HG03342 (cell line): ENCODE measurements at regions not wholly inside any gene's neighbourhood (a gene's known extent, or its start where the extent isn't known, plus 50 kb on each side); places are given as distances from the start of the nearest gene placed in this dataset.

Experiments used
- ATAC-seq: cut with Tn5 transposase; IDR thresholded peaks from one replicate; pipeline ENCODE4 v1.9.1; 2021; ENCODE audit warnings: mild to moderate bottlenecking, moderate library complexity; ENCODE audit not compliant: unreplicated experiment

DNA sequence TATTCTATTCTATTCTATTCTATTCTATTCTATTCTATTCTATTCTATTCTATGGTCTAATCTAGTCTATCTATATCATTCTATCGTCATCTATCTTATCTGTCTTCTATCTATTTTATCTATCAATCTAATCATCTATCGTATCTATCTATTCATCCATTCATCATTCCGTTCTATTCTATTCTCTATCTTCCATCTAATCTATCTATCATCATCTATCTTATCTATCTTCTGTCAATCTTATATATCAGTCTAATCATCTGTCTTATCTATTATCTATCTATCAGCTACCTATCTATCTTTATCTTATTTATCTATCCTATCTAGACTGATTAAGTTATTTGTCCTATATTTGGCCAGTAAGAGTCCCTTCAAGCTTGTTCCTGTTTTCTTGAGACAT, 831.5 kb upstream of the TMEM132C start:
- no peak for ATAC-seq

DNA sequence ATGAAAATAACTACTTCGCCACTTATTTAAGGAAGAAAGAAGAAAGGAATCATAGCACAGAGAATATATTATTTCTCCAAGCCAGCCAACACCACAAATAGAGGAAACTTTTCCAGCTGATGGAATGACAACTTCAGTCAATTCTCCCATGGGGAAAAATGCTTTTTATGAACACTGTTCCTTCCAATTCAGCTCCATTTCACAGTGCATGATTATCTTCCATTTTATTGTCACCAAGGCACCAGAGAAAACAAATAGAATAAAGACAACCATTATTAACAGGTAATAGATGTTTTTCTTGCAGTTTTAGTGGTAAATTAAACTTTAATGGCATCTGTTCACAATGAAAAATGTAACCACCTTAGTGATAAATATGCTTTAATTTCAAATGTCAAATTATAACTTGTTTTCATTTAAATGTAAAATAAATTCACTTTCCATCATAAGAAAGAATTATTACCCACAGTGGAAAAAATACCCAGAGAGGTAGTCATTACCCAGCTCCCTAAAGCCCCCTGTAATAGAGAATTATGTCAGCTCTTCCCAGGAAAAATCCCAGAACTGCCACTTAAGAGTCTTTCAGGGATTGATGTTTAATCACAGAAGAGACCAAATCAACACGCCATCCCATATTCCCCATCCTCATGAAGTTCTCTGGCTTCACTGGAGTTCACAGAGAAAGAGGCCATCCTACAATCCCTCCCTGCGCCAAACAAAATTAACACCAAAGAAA, 828.3 kb upstream of the TMEM132C start:
- no peak for ATAC-seq

DNA sequence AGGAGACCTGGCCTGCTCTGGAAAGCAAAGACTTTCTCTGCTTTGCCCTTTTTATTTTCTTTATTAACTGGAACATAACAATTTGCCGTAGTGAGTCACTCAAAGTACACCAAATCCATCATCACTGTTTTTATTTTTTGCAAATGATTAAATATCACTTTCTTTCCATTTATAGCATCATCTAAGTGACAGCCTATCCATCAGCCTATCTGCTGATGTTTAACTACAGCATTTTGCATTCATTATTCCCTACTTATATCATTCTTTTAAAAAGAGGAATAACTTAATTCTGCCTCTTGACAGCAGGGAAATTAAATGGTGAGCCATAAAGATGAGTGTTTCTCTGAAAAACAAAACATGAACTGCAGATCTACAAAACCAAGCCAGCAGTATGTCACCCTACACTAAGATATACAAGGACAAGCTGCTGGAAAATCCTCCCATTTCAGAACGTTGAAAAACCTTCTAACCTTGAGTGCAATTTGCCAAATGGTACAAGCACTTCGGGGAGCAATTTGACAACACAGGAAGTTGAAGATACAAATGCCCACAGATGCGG, 821.3 kb upstream of the TMEM132C start:
- no peak for ATAC-seq

DNA sequence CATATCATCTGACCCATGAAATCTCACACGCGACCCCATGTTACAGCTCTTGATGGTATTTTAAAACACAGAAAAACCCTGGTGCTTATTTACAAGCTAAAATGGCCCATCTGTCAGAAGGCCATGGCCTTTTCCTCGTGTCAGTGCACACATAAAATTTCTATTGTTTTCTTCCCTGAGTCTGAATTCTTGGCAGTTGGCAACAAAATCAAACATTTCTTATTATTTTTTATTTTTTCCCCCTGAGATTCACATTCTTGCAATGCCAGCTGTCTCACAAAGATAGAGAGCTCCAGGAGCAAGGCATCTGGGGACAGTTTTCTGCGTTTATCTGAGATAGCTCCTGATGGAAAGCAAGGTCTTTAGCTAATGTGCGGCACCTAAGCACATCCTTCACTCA, 818.1 kb upstream of the TMEM132C start:
- no peak for ATAC-seq

DNA sequence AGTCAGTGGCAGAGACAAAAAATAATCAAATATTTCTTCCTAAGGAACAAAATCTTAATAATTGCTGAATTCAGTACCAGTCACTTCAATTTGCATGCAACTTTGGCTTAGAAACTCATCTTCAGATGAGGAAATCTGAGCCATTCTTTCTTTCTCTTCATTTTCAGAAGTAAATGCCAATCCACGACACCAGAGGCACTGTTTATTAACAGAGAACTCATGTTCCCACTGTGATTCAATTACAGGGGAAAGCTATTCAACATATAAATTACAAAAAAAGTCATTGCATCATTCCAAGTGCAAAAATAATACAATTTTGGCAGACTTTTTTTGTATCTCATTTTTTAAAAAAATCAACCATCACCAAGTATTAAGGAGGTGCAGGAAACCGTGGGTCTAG, 816.1 kb upstream of the TMEM132C start:
- no peak for ATAC-seq

DNA sequence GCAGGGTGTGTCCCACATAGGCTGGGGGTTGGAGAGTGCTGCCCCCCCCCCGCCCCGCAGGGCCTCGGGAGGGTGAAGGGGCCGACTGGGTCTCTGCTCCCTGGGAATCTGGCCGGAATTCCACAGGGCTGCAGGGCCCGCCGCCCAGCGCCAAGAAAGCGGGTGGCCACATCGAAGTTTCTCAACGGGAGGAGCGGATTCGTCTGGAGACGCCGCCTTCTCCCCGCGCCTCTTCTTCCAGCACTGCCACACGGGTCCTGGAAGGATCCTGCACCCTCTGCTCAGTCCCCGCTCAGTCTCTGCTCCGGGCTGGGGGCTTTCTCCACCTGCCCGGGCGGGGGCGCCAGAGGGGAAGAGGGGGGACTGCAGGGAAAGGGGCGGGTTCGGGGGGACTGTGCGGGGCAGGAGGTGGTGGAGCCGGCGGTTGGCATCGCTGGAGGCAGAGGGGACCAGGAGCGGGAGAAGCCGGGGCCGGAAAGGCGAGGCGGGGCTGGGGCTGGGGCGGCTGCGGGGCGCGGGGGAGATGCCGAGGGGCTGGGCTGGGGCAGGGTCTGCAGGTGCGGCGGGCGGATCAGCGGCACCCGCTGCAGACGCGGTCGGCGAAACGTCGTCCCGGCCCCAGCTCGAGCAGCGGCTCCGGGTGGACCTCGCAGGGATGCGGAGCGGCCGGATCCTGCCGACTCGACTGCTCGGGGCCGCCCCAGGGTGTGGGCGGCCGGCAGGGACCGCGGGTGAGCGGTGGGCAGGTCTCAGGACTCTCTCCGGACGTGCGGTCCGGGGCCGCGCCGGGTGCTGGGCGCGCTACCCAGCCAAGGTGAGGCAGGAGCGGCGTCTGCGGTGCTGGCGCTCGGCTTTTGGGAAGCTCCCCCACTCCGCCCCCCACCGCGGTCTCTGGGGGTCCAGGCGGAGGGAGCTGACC, 811.4 kb upstream of the TMEM132C start:
- ATAC-seq: no peak

DNA sequence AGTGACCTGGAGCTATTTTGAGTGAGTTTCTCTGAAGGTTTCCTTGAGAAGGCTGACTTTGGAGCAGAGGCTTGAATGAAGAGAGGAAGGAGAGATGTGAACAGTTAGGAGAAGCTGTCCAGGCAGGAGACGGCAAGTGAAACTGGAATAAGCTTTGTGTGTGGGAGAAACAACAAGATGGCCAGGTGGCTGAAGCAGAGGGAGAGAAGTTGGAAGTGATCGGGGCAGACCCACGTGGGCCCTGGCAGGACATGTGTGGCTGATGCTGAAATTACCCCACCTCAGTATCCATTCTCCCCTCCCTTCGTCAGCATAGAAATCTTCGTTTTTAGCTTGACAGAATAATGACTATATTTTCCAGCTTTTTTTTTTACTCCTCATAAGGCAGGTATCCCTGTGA, 809.2 kb upstream of the TMEM132C start:
- no peak for ATAC-seq

DNA sequence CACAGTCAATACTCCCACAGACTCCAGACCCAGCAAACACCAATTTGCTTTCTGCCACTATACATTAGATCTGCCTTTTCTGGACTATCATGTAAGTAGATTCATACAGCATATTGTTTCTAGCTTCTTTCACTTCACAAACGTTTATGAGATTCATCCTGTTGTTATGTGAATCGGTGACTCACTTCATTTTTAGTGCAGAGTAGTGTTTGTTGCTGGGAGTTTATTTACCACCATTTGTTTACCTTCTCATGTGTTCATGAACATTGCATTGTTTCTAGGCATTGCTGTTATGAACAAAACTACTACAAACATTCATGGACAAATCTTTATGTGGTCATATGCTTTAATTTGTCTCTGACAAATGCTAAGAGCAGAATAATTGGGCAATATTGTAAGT, 807.8 kb upstream of the TMEM132C start:
- ATAC-seq: no peak

DNA sequence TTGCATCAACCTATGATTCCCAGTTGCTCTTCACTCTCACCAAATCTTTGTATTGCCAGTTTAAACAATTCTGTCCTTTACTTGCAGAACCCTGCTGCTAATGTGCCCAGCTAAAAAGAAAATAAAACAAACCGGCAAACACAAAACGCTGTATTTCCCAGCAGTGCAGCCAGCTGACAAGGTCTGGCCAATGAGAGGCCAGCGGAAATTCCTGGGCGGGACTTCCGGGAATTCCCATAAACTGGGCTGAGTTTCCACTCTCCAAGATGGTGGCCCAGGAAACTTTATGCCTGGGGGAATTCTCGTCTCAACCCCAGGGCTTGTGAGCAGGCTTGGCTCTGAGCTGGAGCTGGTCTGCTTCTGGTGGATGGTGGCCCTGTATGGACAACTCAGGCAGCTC, 807.3 kb upstream of the TMEM132C start:
- no peak for ATAC-seq

DNA sequence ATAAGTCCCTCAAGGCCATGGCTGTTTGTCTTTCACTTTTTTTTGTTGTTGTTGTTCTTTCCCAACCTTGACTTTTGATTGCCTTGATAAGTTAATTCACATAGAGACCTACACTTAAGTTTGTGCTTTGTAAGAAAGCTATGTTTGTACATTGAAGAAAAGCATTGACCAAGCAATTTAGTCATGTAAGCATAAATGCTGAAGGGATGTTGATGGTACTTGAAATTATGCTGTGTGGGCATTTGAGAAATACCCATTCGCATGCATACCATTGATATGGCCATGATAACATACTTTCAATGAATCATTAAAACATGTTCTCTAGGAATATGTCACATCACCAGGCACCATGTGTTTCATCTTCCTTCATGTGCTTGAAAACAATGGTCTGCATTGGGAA, 803.7 kb upstream of the TMEM132C start:
- ATAC-seq: no peak

DNA sequence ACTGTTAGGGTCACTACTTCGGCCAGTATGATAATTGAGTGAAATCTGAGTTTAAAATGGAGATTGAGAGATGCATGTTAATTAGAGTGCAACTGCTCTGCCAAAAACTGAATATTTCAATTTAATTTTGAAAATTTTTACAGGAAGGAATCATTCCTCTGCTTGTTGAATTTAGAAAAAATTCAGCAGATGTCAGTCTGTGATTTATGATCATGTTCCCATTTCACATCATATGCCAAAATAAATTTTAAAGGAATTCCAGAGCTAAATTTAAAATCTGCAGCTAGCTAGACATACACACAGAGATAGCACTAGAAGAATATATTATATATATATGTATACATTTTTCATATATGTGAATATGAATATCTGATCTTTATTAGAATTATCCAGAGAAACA, 797.6 kb upstream of the TMEM132C start:
- no peak for ATAC-seq

DNA sequence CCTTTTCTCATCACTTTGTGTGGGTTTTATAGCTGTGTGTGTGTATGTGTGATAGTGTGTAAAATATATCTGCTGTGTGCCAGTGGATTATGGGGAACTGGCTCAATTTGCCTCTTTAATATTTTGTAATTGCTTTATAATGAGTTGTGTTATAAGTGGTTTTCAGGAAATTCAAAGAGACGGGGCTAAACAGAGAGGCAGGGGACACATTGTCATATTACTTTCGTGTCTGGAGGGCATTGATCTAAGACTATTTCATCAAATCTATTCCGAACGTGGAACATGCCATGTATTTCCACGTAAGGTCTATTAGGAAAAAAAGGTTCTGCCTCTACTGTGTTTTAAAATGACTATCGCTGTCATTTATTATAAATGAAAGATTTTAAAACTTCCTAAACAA, 793.2 kb upstream of the TMEM132C start:
- no peak for ATAC-seq

DNA sequence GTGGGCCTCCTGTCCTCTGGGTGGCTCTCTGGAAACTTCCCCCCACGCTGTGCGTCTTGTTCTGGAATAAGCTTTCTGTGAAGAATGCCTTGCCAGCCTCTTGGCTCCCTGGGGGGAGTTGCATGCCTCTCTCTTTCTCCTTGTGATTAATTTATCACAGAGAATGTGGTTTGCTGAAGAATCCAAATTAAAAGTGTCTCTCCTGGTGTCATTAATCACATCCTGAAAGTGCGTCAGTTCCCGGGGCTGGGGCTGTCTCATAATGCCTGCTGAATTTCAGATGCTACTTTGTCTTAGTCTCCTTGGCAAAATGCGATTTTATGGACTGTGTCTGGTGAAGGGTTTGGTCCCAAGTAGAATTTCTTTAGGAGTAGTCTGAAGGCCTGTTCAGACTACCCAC, 787.7 kb upstream of the TMEM132C start:
- no peak for ATAC-seq

DNA sequence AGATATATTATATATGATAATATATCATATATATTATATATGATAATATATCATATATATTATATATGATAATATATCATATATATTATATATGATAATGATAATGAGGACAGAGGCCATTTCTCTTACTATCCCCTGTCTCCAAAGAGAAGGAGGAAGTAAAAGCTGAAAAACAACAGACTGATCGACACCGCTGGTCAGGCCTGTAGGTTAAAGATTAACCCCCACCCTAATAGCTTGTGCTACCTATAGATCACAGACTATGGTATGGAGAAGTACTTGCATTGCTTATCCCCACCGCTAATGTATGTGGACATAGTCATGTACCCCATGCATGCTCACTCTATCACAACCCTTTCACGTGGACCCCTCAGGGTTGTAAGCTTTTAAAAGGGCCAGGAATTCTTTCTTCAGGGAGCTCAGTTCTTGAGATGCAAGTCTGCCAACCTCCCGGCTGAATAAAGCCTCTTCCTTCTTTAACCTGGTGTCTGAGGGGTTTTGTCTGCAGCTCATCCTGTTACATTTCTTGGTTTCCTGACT, 786.1 kb upstream of the TMEM132C start:
- ATAC-seq: no peak

DNA sequence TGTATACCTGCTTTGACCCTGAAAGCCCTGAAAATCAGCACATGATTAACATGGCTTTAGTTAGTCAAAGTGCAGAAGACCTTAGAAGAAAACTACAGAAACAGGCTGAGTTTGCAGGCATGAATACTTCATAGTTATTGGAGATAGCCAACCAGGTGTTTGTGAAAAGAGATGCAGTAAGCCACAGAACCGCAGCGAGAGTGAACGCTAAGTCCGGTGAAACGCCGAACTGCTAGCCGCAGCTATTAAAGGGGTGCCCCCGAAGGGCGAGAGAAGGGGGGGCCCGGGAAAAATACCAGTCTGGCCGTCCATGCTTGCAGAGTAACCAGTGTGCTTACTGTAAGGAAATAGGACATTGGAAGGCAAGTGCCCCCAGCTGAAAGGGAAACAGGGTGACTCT, 784.0 kb upstream of the TMEM132C start:
- no peak for ATAC-seq

DNA sequence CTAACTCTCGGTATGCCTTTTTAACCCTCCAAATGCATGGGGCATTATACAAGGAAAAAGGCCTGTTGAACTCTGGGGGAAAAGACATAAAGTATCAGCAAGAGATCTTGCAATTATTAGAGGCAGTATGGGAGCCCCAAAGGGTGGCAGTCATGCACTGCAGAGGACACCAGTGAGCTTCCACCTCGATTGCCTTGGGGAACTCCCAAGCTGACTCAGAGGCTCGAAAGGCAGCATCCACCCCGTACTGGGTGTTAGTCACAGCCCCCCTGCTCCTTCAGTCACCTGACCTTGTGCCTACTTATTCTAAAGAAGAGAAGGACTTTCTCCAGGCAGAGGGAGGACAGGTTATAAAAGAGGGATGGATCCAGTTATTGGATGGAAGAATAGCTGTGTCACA, 781.4 kb upstream of the TMEM132C start:
- ATAC-seq: no peak

DNA sequence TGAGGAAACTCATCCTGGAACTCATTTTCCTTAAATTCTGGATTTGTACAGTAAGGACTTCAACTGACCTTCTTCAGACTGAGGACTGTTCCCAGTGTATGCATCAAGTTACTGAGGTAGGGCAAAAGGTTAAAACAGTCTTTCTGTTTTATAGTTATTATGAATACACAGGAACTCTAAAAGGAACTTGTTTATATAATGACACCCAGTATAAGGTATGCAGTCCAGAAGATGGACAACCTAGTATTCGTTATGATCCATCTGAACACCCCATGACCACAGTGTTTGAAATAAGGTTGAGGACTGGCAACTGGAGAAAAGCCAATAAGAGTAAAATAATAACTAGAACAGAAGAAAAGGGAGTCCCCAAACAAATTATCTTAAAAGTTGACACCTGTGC, 779.9 kb upstream of the TMEM132C start:
- no peak for ATAC-seq

DNA sequence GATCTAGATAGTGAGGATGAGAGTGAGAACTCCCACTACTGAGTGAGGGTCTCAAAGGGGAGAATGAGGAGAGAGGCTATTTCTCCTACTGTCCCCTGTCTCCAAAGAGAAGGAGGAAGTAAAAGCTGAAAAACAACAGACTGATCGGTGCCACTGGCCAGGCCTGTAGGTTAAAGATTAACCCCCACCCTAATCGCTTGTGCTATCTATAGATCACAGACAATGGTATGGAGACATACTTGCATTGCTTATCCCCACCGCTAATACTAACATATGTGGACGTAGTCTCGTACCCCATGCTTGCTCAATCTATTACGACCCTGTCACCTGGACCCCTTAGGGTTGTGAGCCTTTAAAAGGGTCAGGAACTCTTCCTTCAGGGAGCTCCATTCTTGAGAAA, 777.9 kb upstream of the TMEM132C start:
- ATAC-seq: no peak

DNA sequence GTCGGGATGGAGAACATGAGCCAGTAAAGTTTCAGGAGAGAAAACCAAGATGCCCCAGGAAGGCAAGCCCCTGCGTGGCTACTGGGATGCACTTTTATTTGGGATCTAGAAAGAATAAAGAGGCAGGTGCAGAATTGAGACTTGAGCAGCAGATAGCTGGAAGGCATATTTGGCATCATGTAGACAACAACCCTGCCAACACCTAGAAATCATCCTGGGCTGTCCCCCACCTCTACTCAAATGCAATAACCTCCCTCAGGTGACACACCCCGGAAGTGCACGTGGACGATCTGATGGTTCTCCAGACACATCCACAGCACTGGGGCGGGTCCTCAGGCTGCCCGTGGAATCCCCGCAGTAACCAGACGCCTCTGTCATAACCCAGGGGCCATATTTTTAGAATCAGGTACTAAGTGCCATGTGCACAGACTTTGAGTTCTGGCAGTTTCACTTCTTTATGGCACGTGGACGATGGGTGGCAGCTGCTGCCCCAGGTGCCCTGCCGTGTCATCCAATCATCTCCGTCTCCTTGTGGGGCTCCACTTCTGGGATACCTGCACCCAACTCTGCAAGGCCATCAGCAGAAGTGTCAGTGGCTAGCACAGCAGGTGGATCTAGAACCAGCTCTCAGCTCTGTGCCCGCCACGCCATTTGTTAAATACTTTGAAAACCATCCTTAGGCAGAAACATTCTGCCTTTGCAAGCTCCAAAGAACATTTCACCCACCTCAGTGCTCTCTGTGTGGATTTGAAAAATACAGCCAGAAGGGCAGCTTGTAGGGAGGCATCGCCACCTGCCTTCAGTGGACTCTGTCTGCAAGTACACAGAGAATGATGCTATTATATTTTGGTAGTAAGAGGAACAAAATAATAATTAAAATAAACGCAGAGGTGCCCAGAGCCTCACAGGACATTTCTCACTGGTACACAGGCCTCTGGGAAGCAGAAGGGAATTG, 771.7 kb upstream of the TMEM132C start:
- no peak for ATAC-seq

DNA sequence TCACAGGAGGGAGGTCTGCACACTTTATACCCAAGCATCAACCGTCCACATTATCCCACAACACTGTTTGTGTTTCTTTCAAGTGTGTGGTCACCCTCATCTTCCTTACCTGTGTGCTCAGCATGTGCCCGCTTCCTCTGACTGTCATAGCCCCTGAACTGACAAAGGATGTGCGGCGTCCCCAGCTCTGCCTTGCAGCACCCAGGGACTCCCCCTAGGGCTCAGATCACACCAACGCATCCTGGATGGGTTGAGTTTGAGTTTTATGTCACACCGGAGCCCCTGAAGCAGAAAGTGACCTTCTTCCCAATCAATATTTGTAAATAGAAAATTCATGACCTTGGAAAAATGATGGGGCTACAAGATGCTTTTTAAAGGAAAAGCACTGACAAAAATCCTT, 770.7 kb upstream of the TMEM132C start:
- ATAC-seq: no peak
